ENCODE measurements at regions not wholly inside any gene's neighbourhood (a gene's known extent, or its start where the extent isn't known, plus 50 kb on each side); places are given as distances from the start of the nearest gene placed in this dataset.
A peak's percentile ranks its signal among the peaks of the same experiment; 100 is the strongest.

GRCh38 chr18:67636597-67637385 is 120.3 kb upstream of the DSEL start:
- DNase-seq, result no peak

GRCh38 chr18:67634631-67635338 is 118.3 kb upstream of the DSEL start:
- no peak for DNase-seq

- DNase-seq, result no peak
Measured at GRCh38 chr18:67633939-67634338, 117.4 kb upstream of the DSEL start.

GRCh38 chr18:67621906-67622305 is 105.4 kb upstream of the DSEL start:
- no peak for DNase-seq

GRCh38 chr18:67621049-67621713 is 104.7 kb upstream of the DSEL start:
- DNase-seq, result no peak

- no peak for DNase-seq
Measured at GRCh38 chr18:67618061-67618460, 101.5 kb upstream of the DSEL start.

GRCh38 chr18:67615876-67616275 is 99.4 kb upstream of the DSEL start:
- no peak for DNase-seq

- no peak for DNase-seq
Measured at GRCh38 chr18:67613731-67614130, 97.2 kb upstream of the DSEL start.

GRCh38 chr18:67612281-67612680 is 95.8 kb upstream of the DSEL start:
- DNase-seq, result no peak

- DNase-seq, result peak; percentile 76
Measured at GRCh38 chr18:67608615-67609273, 92.2 kb upstream of the DSEL start.

GRCh38 chr18:67608191-67608590 is 91.7 kb upstream of the DSEL start:
- no peak for DNase-seq

GRCh38 chr18:67600181-67601180 is 84.0 kb upstream of the DSEL start:
- peak; percentile 89 for DNase-seq

GRCh38 chr18:67599277-67599676 is 82.8 kb upstream of the DSEL start:
- DNase-seq, result peak; percentile 61

- no peak for DNase-seq
Measured at GRCh38 chr18:67597759-67598158, 81.2 kb upstream of the DSEL start.

- no peak for DNase-seq
Measured at GRCh38 chr18:67596003-67596402, 79.5 kb upstream of the DSEL start.

- DNase-seq, result peak; percentile 46
Measured at GRCh38 chr18:67590571-67591141, 74.1 kb upstream of the DSEL start.

GRCh38 chr18:67589325-67589724 is 72.8 kb upstream of the DSEL start:
- DNase-seq, result no peak

GRCh38 chr18:67586101-67586500 is 69.6 kb upstream of the DSEL start:
- no peak for DNase-seq

- peak; percentile 79 for DNase-seq
Measured at GRCh38 chr18:67583621-67584020, 67.1 kb upstream of the DSEL start.

- DNase-seq, result no peak
Measured at GRCh38 chr18:67582488-67582887, 66.0 kb upstream of the DSEL start.

- no peak for DNase-seq
Measured at GRCh38 chr18:67581178-67581577, 64.7 kb upstream of the DSEL start.
